ENCODE measurements at regions not wholly inside any gene's neighbourhood (a gene's known extent, or its start where the extent isn't known, plus 50 kb on each side); places are given as distances from the start of the nearest gene placed in this dataset.

- CTCF ChIA-PET: no interaction called here
- DNase-seq (ENCODE audit: extremely low spot score): no peak
- POLR2A ChIA-PET: no interaction called here
- TF ChIP-seq ZNF384 (IDR thresholded peaks at IDR 0.05) (no peak), FOXK2 (IDR thresholded peaks at IDR 0.05) (no peak), PKNOX1 (IDR thresholded peaks at IDR 0.05) (no peak), LEF1 (IDR thresholded peaks at IDR 0.05; ENCODE audit: borderline replicate concordance) (no peak), BHLHE40 (IDR thresholded peaks at IDR 0.05; ENCODE audit: borderline replicate concordance) (no peak), FOXA1 (IDR thresholded peaks at IDR 0.05) (no peak), SP1 (IDR thresholded peaks at IDR 0.05) (no peak), FOXM1 (IDR thresholded peaks at IDR 0.05; ENCODE audit: borderline replicate concordance) (no peak), SUZ12 (IDR thresholded peaks at IDR 0.05) (no peak), L3MBTL2 (conservative IDR thresholded peaks at IDR 0.05) (no peak), HDGF (IDR thresholded peaks at IDR 0.05; ENCODE audit: borderline replicate concordance) (no peak), ARNT (IDR thresholded peaks at IDR 0.05) (no peak), CTBP1 (IDR thresholded peaks at IDR 0.05; ENCODE audit: borderline replicate concordance) (no peak), TARDBP (IDR thresholded peaks at IDR 0.05) (no peak), ELF4 (IDR thresholded peaks at IDR 0.05) (no peak)
Measured at GRCh38 chr2:66836851-66837250, 401.9 kb downstream of the MEIS1 start.

GRCh38 chr2:66839551-66840320, 404.8 kb downstream of the MEIS1 start:
- CTCF ChIA-PET: no interaction called here
- POLR2A ChIA-PET: no interaction called here
- no peak for DNase-seq (ENCODE audit: extremely low spot score)
- TF ChIP-seq L3MBTL2 (conservative IDR thresholded peaks at IDR 0.05) (no peak), LEF1 (IDR thresholded peaks at IDR 0.05; ENCODE audit: borderline replicate concordance) (no peak), NFRKB (IDR thresholded peaks at IDR 0.05) (no peak), FOXM1 (IDR thresholded peaks at IDR 0.05; ENCODE audit: borderline replicate concordance) (no peak), TARDBP (IDR thresholded peaks at IDR 0.05) (no peak), CTBP1 (IDR thresholded peaks at IDR 0.05; ENCODE audit: borderline replicate concordance) (no peak), FOXK2 (IDR thresholded peaks at IDR 0.05) (no peak), PKNOX1 (IDR thresholded peaks at IDR 0.05) (no peak), FOXA1 (IDR thresholded peaks at IDR 0.05) (no peak), HDGF (IDR thresholded peaks at IDR 0.05; ENCODE audit: borderline replicate concordance) (no peak), ARNT (IDR thresholded peaks at IDR 0.05) (no peak), ELF4 (IDR thresholded peaks at IDR 0.05) (no peak), ZNF384 (IDR thresholded peaks at IDR 0.05) (no peak), SP1 (IDR thresholded peaks at IDR 0.05) (no peak)

GRCh38 chr2:66840321-66841002, 405.5 kb downstream of the MEIS1 start:
- DNase-seq (ENCODE audit: extremely low spot score): no peak
- CTCF ChIA-PET: no interaction called here
- POLR2A ChIA-PET: no interaction called here
- no peak for TF ChIP-seq NFRKB (IDR thresholded peaks at IDR 0.05)
- TF ChIP-seq LEF1 (IDR thresholded peaks at IDR 0.05; ENCODE audit: borderline replicate concordance): no peak
- TF ChIP-seq BHLHE40 (IDR thresholded peaks at IDR 0.05; ENCODE audit: borderline replicate concordance): no peak

GRCh38 chr2:66843847-66844246, 408.9 kb downstream of the MEIS1 start:
- TF ChIP-seq PKNOX1 (IDR thresholded peaks at IDR 0.05) (no peak), FOXA1 (IDR thresholded peaks at IDR 0.05) (no peak), L3MBTL2 (conservative IDR thresholded peaks at IDR 0.05) (no peak), CTBP1 (IDR thresholded peaks at IDR 0.05; ENCODE audit: borderline replicate concordance) (no peak), HDGF (IDR thresholded peaks at IDR 0.05; ENCODE audit: borderline replicate concordance) (no peak), SP1 (IDR thresholded peaks at IDR 0.05) (no peak), TARDBP (IDR thresholded peaks at IDR 0.05) (no peak), ELF4 (IDR thresholded peaks at IDR 0.05) (no peak), LEF1 (IDR thresholded peaks at IDR 0.05; ENCODE audit: borderline replicate concordance) (no peak), ARNT (IDR thresholded peaks at IDR 0.05) (no peak), NFRKB (IDR thresholded peaks at IDR 0.05) (no peak), ZNF384 (IDR thresholded peaks at IDR 0.05) (no peak), FOXM1 (IDR thresholded peaks at IDR 0.05; ENCODE audit: borderline replicate concordance) (no peak), SUZ12 (IDR thresholded peaks at IDR 0.05) (no peak)
- no peak for DNase-seq (ENCODE audit: extremely low spot score)
- CTCF ChIA-PET: no interaction called here
- POLR2A ChIA-PET: interaction anchor here (0.7 kb wide), 1 partner anchor 26 kb away, joined by 3 read pairs; no protein-coding TSS in a partner anchor

- DNase-seq (ENCODE audit: extremely low spot score): no peak
- ChIA-PET POLR2A (no interaction called here), CTCF (no interaction called here)
- TF ChIP-seq CTBP1 (IDR thresholded peaks at IDR 0.05; ENCODE audit: borderline replicate concordance) (no peak), L3MBTL2 (conservative IDR thresholded peaks at IDR 0.05) (no peak), SUZ12 (IDR thresholded peaks at IDR 0.05) (no peak), HDGF (IDR thresholded peaks at IDR 0.05; ENCODE audit: borderline replicate concordance) (no peak), ARNT (IDR thresholded peaks at IDR 0.05) (no peak), FOXA1 (IDR thresholded peaks at IDR 0.05) (no peak), ZNF384 (IDR thresholded peaks at IDR 0.05) (no peak), BHLHE40 (IDR thresholded peaks at IDR 0.05; ENCODE audit: borderline replicate concordance) (no peak), SP1 (IDR thresholded peaks at IDR 0.05) (no peak), NFRKB (IDR thresholded peaks at IDR 0.05) (no peak), FOXM1 (IDR thresholded peaks at IDR 0.05; ENCODE audit: borderline replicate concordance) (no peak), TARDBP (IDR thresholded peaks at IDR 0.05) (no peak), ELF4 (IDR thresholded peaks at IDR 0.05) (no peak), FOXK2 (IDR thresholded peaks at IDR 0.05) (no peak), PKNOX1 (IDR thresholded peaks at IDR 0.05) (no peak), LEF1 (IDR thresholded peaks at IDR 0.05; ENCODE audit: borderline replicate concordance) (no peak)
Measured at GRCh38 chr2:66845307-66845706, 410.4 kb downstream of the MEIS1 start.

Data from HEK293T (cell line).